Body of pancreas (tissue), 4 donors: ENCODE measurements at regions not wholly inside any gene's neighbourhood (a gene's known extent, or its start where the extent isn't known, plus 50 kb on each side); places are given as distances from the start of the nearest gene placed in this dataset.
"Not testable (repeated sequence)": the region's sequence is repeated elsewhere in the genome, so short reads cannot be mapped to it uniquely, and the experiment has no call there.

ENCODE experiments used
- ATAC-seq: fragments of 150-250 bp; one replicate; pipeline ENCODE4 v1.9.1; 2016
- DNase-seq, 4 donors: peaks; one replicate each; pipeline ENCODE4 v3.0.0-alpha.2; 2019
- H3K27ac ChIP-seq, 4 donors: fragments of 200-600 bp; sonication (generic); 1 replicate in 3 of 4; 2 replicates in 1 of 4; pipeline versions ENCODE4 v1.5.1 to v1.6.1; 2016 to 2019; ENCODE audit warnings: mild to moderate bottlenecking in 1 of 4, mixed read lengths in 1 of 4, moderate library complexity in 1 of 4
- H3K27me3 ChIP-seq, 2 donors: fragments of 200-600 bp; sonication (generic); one replicate each; pipeline ENCODE4 v1.6.0; 2016; ENCODE audit warnings: mild to moderate bottlenecking in 1 of 2
- H3K36me3 ChIP-seq, 2 donors: fragments of 200-600 bp; sonication (generic); replicated peaks in 1 of 2; 2 replicates each; pipeline ENCODE4 v1.5.1; 2016; ENCODE audit warnings: low read depth in 2 of 2; ENCODE audit not compliant: insufficient read depth in 1 of 2
- H3K4me1 ChIP-seq: fragments of 200-600 bp; sonication (generic); one replicate; pipeline ENCODE4 v1.6.0; 2016
- H3K4me3 ChIP-seq, 2 donors: fragments of 200-600 bp; sonication (generic); 1 replicate in 1 of 2; 2 replicates in 1 of 2; pipeline ENCODE4 v1.5.1; 2016 to 2019
- H3K9me3 ChIP-seq, 3 donors: fragments of 200-600 bp; sonication (generic); 1 replicate in 2 of 3; 2 replicates in 1 of 3; pipeline ENCODE4 v1.5.1; 2016
- POLR2A ChIP-seq, 3 donors: fragments of 450-650 bp; IDR thresholded peaks; one replicate each; pipeline ENCODE4 v1.6.1; 2016; ENCODE audit warnings: antibody characterized with exemption in 3 of 3, mild to moderate bottlenecking in 2 of 3
- WGBS, 2 donors: methylation state at CpG; one replicate each; pipeline ENCODE4 v1.1.5; 2017; 5-methylcytosine and 5-hydroxymethylcytosine counted together
- intact Hi-C: fragments of 100-400 bp; cut with DNase I; formaldehyde crosslinking; loops from one replicate; pipeline ENCODE4 v1.15.1; 2023
- TF ChIP-seq, protein P1 (sequence below), 7 experiments: fragments of 450-650 bp in 4 of 7; fragments of 200-600 bp in 3 of 7; sonication (generic) in 3 of 7; IDR thresholded peaks; one replicate each; pipeline ENCODE4 v1.5.1; 2016 to 2019; ENCODE audit warnings: antibody characterized with exemption in 7 of 7

GRCh38 chr12:73589220-73589619 is 948.4 kb upstream of the ATXN7L3B start:
- 17 to 28% methylated on average over 1 of the region's 1 CpG for WGBS, 2 donors
- no peak for ATAC-seq
- Histone ChIP-seq H3K36me3 (no peaks in the 10 kb centered on the region), H3K4me3 (no peak overlapping the region), H3K27me3 (no peaks in the 10 kb centered on the region), H3K4me1 (no peaks in the 10 kb centered on the region), H3K9me3 (no peaks in the 10 kb centered on the region), H3K27ac (no peak overlapping the region)
- intact Hi-C loops, result no loop called here
- TF ChIP-seq, protein P1, sequence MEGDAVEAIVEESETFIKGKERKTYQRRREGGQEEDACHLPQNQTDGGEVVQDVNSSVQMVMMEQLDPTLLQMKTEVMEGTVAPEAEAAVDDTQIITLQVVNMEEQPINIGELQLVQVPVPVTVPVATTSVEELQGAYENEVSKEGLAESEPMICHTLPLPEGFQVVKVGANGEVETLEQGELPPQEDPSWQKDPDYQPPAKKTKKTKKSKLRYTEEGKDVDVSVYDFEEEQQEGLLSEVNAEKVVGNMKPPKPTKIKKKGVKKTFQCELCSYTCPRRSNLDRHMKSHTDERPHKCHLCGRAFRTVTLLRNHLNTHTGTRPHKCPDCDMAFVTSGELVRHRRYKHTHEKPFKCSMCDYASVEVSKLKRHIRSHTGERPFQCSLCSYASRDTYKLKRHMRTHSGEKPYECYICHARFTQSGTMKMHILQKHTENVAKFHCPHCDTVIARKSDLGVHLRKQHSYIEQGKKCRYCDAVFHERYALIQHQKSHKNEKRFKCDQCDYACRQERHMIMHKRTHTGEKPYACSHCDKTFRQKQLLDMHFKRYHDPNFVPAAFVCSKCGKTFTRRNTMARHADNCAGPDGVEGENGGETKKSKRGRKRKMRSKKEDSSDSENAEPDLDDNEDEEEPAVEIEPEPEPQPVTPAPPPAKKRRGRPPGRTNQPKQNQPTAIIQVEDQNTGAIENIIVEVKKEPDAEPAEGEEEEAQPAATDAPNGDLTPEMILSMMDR (IDR thresholded peaks at IDR 0.05), result no peak
- no peak for TF ChIP-seq POLR2A (IDR thresholded peaks at IDR 0.05)
- no peak for DNase-seq

GRCh38 chr12:73598626-73599025 is 939.0 kb upstream of the ATXN7L3B start:
- H3K9me3 ChIP-seq, result no peaks in the 10 kb centered on the region
- no peak for DNase-seq
- no peaks in the 10 kb centered on the region for H3K4me1 ChIP-seq
- intact Hi-C loops, result no loop called here
- no peaks in the 10 kb centered on the region for H3K27me3 ChIP-seq
- H3K36me3 ChIP-seq, result no peaks in the 10 kb centered on the region
- WGBS, 2 donors, result 52 to 60% methylated on average over 1 of the region's 1 CpG
- no peak for ATAC-seq
- H3K27ac ChIP-seq, result no peak overlapping the region
- H3K4me3 ChIP-seq, result no peak overlapping the region
- TF ChIP-seq, protein P1 (IDR thresholded peaks at IDR 0.05), result no peak

- no peaks in the 10 kb centered on the region for H3K36me3 ChIP-seq
- ATAC-seq, result no peak
- intact Hi-C loops, result no loop called here
- H3K27ac ChIP-seq, result no peak overlapping the region
- no peak for TF ChIP-seq POLR2A (IDR thresholded peaks at IDR 0.05)
- TF ChIP-seq, protein P1 (IDR thresholded peaks at IDR 0.05), result no peak
- H3K4me3 ChIP-seq, result no peak overlapping the region
- no peak for DNase-seq
- H3K9me3 ChIP-seq, result no peaks in the 10 kb centered on the region
- 60 to 75% methylated on average over 2 of the region's 2 CpGs for WGBS, 2 donors
- H3K4me1 ChIP-seq, result no peaks in the 10 kb centered on the region
- no peaks in the 10 kb centered on the region for H3K27me3 ChIP-seq
Measured at GRCh38 chr12:73599268-73599667, 938.4 kb upstream of the ATXN7L3B start.

GRCh38 chr12:73605925-73606324 is 931.7 kb upstream of the ATXN7L3B start:
- H3K36me3 ChIP-seq, H3K9me3 ChIP-seq, DNase-seq, H3K4me3 ChIP-seq, intact Hi-C loops, H3K27ac ChIP-seq, ATAC-seq, H3K27me3 ChIP-seq, H3K4me1 ChIP-seq: not testable (repeated sequence)
- WGBS, 2 donors, result 57 to 72% methylated on average over 7 to 9 of the region's 9 CpGs

DNA sequence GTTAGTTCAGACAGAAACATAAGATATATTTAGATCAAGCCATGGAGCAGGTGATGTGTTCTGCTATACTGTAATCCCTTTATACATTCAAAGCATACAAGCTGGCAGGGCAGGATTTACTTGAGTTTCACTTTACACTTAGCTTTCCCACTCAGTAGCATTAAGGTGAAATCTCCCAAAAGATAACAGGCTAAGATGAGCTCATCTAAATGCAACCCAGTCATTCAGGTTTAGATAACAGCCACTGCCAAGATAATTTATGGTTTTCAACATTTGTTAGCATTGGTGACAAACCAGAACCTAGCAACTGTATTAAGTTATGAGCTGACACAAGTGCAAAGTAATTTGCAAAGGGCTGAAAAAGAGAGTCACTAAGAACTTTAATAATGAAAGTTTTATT is 925.1 kb upstream of the ATXN7L3B start:
- Histone ChIP-seq H3K4me3 (no peak overlapping the region), H3K36me3 (no peaks in the 10 kb centered on the region), H3K27me3 (no peaks in the 10 kb centered on the region), H3K27ac (no peak overlapping the region), H3K9me3 (no peaks in the 10 kb centered on the region), H3K4me1 (no peaks in the 10 kb centered on the region)
- no peak for ATAC-seq
- intact Hi-C loops, result no loop called here
- no peak for DNase-seq
- TF ChIP-seq, protein P1 (IDR thresholded peaks at IDR 0.05), result no peak
- no peak for TF ChIP-seq POLR2A (IDR thresholded peaks at IDR 0.05)
